Adrenal gland (tissue), 5 donors: ENCODE measurements at regions not wholly inside any gene's neighbourhood (a gene's known extent, or its start where the extent isn't known, plus 50 kb on each side); places are given as distances from the start of the nearest gene placed in this dataset.

Experiments used
- CTCF ChIP-seq, 6 experiments: fragments of 450-650 bp in 4 of 6; fragments of 200-600 bp in 2 of 6; sonication (generic) in 1 of 6; IDR thresholded peaks; 1 replicate in 5 of 6; 2 replicates in 1 of 6; pipeline versions ENCODE4 v1.5.1 to v1.8.0; 2016 to 2021; ENCODE audit warnings: antibody characterized with exemption in 6 of 6, mild to moderate bottlenecking in 2 of 6, moderate library complexity in 1 of 6
- POLR2A ChIP-seq, 2 donors: fragments of 450-650 bp; IDR thresholded peaks; one replicate each; pipeline ENCODE4 v1.6.1; 2017; ENCODE audit warnings: antibody characterized with exemption in 2 of 2, mild to moderate bottlenecking in 2 of 2, moderate library complexity in 1 of 2
- donor health status: DM: no; HTN: no; CAD: no.

- TF ChIP-seq CTCF (IDR thresholded peaks at IDR 0.05) (no peak), POLR2A (IDR thresholded peaks at IDR 0.05) (no peak)
Observed at GRCh38 chr16:86167061-86167460, 268.1 kb downstream of the IRF8 start.
